EH (cell line): ENCODE measurements at regions not wholly inside any gene's neighbourhood (a gene's known extent, or its start where the extent isn't known, plus 50 kb on each side); places are given as distances from the start of the nearest gene placed in this dataset.
"Not testable (repeated sequence)": the region's sequence is repeated elsewhere in the genome, so short reads cannot be mapped to it uniquely, and the experiment has no call there.

ENCODE experiments used
- DNase-seq: peaks from one replicate; pipeline ENCODE4 v3.0.0-alpha.2; 2015; ENCODE audit warnings: low read depth

DNA sequence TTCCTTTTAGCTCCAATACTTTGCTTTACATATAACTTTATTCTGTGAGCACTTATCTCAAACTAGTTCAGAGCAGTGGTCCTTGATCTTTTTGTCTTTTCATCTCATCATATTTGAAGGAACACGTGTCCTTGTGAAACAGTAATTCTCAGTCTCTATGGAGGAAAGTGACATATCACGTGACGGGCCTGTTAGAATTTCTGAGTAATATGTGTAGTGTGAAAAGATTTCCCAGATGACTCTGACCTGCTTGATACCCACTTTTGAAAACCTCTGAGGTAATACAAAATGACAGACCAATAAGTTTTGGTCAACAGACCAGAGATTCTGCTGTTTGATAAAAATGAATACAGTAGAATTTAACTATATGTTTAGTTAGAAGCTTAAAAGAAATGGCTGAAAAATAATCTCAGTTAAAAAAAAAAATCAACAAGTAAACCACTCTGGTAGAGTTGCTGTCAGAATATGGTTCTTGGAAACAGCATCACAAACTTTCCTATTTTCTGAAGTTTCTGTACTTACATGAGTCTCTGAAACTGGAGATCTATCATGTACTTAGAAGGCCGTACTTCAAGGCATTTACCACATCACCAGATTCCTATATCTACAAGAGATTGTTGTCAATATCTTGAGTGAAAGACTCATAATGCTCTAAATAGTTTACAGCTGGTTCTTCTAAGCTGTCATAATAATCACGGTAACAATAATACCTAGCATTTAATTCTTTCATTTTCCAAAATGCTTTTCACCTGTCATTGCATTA lies 590.2 kb upstream of the TBL1XR1 start:
- DNase-seq: no peak

DNA sequence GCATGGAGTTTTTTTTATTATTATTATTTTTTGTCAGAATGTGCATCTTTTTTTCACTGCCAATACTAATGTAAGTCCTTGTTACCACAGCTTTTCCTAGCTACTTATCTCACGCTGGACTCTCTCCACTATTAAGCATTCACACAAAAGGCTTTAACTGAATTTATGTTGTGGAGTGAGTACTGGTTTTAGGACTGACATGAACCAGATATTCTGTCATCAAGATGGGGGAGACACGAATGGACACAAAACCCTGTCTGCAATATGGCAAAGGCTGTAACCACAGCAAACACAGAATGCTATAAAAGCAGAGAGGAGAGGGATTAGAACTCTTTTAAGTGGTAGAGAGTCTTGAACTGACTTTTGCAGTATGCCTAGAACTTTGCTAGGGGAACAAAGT lies 592.2 kb upstream of the TBL1XR1 start:
- no peak for DNase-seq

DNA sequence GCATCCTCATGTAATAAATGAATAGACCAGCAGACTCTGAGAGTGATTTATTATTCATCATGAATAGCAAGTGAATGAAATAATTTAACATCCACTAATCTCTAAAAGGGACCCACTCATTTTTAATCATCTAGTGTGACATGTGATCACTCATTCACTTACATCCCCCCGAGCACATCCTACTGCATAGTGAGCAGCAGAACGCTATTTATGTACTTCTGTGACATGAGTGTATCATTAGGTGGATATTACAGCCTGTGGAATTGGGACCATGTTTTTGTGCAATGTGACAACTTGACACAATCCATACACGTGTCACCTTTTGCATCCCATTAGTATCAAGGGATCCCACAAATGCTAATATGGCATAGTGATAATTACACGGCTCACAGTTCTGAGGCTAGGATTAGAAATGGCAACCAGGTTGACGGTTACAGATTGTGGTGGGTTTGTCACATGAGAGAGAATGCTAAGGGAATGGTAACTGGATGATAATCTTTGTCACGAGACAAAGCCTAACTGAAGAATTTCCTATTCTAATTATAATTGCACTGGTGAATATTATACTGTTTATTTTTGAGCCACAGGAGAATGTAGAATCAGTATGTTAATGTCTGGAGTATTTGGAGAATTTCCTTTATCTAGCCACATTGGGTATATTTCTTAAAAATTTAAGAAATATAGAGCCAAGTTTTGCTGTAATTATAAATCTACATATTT lies 595.2 kb upstream of the TBL1XR1 start:
- peak; percentile 86 for DNase-seq

DNA sequence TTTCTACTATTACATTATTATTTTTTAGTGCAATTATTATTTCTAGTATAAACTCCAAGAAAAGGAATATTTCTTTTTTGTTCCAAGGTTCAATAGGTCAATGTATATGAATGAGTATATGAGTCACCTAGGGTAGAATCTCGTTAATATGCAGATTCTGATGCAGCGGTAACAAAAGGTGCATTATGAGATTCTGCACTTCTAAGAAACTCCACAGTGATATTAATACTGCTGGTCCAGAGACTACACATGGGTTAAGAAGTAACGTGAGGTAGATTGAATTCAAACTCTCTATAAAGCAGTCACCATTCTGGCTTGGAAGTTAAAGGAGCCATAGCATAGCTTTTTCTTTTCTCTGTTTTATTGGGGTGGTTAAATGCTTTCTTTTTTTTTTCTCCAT lies 596.2 kb upstream of the TBL1XR1 start:
- DNase-seq: no peak

DNA sequence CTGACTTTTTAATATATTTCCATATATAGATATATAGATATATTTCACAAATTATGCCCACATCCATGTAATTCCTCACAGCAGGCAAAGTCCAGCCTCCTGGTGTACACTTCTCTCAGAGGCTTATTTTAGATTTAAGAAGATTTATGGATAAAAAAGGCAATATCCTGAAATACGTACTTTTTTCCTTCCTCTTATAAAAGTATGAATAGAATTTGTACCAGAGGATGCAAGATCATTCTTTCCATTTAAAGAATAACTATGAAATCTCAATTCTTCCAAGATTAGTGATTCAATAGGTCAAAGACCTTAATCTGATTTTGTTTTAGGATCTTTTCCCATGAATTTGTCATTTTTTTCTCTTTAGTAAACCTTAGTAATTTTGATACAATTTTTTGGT lies 597.9 kb upstream of the TBL1XR1 start:
- DNase-seq: peak; percentile 50

DNA sequence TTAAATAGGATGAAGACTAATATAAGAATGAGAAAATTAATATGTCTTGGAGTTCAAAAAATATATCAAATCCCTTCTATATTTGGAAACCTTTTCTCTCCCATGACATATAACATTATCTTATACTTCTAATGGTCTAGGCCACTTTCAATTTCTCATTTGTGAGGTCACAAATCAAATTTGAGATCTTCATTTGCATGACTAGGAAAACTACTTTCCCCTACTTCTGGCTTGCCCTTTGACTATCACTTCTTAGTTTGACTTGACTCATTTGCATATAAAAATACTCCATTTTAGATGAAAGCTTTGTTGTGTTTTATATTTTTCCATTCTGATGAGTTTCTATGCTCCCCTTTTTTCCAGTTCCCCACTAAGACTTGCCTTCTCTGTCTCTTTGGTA lies 598.6 kb upstream of the TBL1XR1 start:
- DNase-seq: no peak

DNA sequence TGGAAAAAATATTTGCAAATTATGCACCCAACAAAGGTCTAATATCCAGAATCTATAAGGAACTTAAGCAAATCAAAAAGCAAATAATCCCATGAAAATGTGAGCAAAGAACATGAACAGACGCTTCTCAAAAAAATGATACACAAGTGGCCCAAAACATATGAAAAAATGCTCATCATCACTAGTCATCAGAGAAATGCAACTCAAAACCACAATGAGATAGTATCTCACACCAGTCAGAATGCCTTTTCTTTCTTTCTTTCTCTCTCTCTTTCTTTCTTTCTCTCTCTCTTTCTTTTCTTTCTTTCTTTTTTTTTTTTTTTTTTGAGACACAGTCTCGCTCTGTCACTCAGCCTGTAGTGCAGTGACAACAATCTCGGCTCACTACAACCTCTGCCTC lies 602.9 kb upstream of the TBL1XR1 start:
- peak; percentile 81 for DNase-seq

DNA sequence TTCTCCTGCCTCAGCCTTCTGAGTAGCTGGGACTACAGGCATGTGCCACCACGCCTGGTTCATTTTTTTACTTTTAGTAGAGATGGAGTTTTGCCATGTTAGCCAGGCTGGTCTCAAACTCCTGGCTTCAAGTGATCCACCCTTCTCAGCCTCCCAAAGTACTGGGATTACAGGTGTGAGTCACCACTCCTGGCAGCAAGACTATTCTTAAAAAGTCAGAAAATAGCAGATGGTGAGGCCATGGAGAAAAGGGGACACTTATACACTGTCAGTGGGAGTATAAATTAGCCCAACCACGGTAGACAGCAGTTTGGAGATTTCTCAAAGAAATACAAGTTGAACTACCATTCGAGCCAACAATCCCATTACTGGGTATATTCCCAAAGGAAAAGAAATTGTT lies 603.3 kb upstream of the TBL1XR1 start:
- peak; percentile 69 for DNase-seq

DNA sequence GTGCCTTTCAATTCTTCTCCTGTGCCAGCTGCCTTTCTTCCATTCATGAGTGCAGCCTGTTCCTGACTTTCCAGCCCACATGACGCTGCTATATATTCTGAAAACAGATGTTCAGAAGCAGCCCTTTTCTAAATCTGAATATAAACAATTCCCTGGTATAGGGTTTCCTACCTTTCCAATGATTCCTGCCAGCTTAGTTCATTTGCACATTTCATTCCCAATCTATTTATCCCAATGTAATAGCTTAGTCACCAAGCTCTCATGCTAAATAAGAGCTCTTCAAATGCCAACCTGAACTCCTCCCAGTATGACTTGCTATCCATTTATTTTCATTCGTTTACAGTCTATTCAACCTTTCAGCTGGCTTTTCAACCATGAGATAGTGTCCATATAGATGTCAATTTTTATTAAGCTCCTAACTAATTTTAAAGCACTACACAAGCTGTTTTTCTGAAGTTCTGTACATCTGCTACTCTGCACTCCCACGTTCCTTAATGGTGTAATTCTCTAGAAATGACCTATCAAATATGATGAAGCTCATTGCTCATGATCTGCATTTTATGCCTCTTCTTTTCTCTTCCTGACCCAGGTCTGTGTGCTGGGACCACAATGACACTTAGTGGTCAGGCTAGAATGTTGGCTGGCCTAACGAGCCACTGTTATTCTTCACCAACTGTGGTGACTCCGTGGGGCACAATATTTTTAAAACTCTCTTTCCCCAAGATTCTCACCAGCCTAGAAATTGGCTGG lies 605.0 kb upstream of the TBL1XR1 start:
- peak; percentile 72 for DNase-seq

DNA sequence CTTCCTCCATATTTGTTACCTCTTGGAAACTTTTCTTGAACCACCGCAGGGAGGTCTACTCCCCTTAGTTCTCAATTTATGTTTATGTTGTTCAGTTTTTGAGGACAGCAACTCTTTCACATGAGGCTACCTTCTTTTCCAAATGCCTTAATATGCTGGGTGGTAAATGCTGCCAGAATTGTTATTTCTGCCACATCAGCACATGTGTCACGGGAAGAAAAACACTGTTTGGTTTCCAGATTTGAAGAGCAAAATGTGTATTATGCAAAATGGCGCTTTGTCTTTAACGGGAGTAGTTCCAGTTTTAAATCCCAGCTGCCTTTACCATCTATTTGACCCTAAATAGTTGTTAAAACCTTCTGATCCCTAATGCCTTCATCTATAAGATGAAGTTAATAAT lies 606.2 kb upstream of the TBL1XR1 start:
- DNase-seq: no peak

DNA sequence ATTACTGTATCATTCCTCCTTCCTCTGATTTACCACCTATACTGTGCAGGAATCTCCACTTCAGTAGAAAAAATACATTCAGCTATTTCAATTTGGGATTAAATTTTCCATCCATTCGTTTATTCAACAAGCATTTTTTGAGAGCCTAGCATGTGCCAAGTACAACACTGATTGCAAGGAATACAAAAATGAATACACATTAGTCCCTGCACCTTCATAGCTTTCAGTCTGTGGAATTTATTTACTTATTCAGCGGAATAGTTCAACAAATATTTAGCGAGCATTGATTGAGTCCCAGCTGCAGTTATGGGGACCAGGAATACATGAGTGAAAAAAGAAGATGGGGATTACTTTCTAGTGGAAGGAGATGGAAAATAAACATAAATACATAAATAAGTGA lies 606.8 kb upstream of the TBL1XR1 start:
- DNase-seq: no peak

DNA sequence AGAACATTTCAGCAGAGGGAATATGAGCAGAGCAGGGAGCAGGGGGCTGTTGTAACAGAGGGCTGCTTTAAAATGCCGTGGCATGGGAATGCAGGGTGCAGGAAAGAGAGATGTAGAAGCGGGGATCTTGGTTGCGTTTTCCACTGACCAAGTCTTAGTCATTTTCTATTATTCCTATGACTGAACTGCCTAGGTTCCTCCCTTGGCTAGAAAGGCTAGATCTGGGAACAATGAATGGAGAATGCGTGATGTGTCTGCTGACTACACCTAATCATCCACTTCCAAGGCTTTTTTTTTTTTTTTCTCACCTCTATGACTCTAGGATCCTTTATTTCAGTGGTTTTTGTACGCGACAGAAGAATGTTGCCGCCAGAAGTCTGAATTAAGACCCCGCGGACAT lies 607.4 kb upstream of the TBL1XR1 start:
- DNase-seq: no peak

DNA sequence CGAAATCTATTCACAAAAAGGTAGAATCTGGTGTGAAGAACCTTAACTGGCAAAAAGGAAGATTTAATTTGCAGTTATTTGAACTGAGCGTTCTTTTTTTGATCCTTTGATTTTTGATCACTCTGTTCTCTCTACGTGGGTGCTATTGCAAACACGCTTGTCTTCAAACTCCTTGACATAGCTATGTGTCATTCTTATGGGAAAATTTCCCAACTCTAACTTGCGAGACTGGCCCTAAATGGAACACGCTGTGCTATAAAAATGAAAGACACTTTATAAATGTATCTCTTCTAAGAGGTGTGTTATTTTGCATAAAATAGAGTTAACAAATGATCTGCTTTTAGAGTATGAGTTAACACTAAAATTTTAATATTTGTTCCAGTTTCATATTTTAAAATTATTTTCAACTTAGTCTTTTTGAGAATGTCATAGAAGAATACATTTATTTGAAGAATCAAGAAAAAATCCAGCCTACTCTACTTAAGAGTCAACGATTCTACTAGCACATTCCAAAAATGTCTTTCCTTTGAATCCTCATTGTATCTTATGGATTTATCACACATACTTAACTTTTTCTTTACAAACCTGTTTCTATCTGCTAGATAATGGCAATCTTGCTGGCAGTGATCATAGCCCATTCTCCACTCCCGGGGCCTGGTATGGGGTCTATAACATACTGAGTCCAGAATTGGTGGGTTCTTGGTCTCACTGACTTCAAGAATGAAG lies 610.0 kb upstream of the TBL1XR1 start:
- peak; percentile 48 for DNase-seq

DNA sequence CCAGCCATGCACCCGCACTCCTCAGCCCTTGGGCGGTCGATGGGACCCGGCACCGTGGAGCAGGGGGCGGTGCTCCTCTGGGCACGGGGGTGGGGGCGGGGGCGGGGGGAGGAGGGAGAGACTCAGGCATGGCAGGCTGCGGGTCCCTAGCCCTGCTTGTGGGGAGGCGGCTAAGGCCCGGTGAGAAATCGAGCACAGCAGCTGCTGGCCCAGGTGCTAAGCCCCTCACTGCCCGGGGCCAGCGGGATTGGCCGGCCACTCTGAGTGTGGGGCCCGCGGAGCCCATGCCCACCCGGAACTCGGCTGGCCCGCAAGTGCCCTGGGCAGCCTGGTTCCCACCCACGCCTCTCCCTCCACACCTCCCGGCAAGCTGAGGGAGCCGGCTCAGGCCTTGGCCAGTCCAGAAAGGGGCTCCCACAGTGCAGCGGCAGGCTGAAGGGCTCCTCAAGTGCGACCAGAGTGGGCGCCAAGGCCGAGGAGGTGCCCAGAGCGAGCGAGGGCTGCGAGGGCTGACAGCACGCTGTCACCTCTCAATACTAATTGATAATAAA lies 611.7 kb upstream of the TBL1XR1 start:
- DNase-seq: not testable (repeated sequence)

DNA sequence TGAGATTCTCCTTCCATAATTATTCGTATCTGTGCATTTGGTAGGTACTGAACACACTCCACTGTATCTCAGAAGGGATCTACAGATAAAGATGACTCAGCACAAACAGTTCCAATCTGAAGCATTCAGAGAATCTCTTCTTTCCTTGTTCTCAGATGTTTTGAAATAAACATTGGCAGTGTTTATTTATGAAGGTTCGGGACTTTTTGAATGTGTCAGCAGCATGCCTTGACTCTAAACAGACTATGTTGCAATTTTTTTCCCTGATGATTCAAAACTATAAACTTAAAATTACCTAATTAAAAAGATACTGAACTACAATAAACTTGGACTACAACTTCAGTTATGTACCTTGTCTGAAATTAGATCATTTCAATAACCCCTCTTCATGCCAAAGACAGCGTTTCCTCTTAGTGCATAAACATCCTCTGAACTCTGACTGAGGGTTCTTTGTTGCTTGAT lies 612.9 kb upstream of the TBL1XR1 start:
- DNase-seq: peak; percentile 93

DNA sequence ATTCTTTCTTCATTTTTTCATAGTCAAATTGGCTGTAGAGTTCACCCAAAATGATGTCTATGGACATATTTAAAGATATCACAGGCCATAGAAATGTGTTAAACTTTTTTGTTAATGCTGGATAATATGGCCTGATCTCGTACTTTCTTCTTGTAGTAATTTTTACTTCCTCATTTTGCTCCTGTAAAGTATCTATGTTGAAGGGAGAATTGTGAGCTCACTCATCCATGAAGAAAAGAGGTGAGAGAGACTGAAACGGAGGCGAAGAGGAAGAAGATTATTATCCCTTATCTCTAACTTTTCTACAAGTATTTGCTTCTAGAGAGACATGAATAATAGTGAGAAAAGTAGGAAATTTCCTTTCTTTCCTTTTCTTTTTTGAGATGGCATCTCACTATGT lies 613.8 kb upstream of the TBL1XR1 start:
- DNase-seq: no peak

DNA sequence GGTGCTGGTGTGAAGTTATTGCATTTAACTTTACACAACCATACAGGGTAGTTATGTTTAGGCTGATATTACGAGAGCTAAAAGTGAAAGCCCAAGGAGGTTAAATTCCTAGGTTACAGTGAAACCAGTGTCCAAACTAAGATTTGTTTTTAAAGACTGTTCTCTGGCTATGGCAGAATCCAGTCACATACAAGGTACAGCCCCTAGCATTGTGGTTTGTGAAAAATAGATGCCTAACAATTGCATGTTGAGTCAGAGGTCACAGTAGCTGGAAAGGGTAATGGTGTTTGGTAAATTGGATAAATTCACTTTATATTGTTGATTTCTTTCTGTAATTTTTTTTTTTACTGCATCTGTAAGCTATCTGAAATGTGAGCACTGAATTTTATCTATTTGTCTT lies 614.6 kb upstream of the TBL1XR1 start:
- DNase-seq: no peak

DNA sequence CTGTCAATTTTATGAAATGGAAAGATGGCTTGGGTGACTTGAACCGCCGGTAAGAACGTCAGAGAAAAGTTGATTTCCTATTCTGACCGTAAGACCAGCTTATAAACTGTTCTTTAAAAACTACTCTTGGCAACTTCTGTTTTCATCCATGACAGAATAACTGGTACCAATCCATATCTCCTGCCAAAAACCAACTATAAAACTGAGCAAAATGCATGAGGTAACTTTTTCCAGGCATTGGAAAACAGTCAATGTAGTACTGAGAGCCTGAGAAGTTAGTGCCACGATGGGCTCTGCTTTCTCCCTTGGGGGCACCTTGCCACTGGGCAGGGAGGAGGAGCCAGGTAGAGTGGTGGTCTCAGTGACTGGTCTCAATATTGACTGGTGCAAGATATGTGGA lies 615.2 kb upstream of the TBL1XR1 start:
- no peak for DNase-seq

DNA sequence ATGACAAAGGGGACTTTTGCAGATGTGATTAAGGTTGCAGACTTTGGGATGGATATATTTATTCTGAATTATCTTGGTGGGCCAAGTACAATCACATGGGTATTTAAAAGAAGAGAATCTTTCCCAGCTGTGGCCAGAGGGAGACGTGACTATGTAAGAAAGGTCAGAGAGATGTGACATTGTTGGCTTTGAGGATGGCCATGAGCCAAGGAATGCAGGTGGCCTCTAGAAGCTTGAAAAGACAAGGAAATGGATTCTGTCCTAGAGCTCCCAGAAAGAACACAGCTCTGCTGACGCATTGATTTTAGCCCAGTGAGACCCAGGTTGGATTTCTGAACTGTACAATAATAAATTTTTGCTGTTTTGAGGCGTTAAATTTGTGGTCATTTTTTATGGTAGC lies 616.0 kb upstream of the TBL1XR1 start:
- DNase-seq: no peak

DNA sequence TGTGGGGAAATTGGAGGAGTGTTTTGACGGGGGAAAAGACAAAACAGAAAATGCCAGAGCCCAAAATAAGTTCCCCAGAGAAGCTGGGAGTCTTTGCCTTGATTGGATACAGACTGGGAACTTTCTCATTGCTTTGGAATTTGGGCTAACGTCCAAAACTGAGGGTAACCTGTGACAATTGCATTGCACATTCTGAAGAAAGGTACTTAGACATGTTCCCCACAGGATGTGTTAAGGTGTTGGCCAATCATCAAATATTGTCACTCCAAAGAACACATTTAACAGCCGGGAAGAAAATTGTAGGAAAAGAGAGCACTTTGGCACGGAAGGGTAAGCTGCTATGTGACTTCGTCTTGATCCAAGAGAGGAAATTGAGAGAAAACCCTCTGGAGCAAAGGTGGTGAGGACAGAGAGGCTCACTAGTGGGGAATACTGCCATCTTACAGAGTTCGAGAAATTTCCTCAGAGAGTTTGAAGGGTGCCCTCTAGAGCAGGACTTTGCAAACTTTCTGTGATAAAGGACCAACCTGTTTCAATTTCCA lies 619.5 kb upstream of the TBL1XR1 start:
- peak; percentile 77 for DNase-seq

DNA sequence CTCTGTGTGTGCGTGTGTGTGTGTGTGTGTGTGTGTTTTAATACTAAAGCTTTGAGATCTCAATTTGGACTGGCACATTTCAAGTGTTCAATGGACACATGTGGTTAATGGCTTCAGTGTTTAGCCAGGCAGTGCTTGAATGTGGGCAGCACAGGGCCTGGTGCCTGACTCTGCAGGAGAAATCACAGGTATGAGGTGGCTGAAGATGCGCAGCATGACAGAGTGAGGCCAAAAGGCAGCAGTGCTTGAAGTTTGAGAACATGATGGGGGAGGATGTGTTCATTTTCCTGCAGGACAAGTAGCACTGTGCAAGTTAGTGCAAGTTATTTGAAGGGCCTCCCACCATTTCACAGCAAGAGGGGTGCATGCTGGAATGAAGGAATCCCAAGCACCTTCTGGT lies 620.5 kb upstream of the TBL1XR1 start:
- DNase-seq: no peak
